Stimulated activated naive CD4-positive, alpha-beta T cell treated with Interleukin-2 at 50 U/mL for 16 hours (primary cell): ENCODE measurements at regions not wholly inside any gene's neighbourhood (a gene's known extent, or its start where the extent isn't known, plus 50 kb on each side); places are given as distances from the start of the nearest gene placed in this dataset.
"Not testable (repeated sequence)": the region's sequence is repeated elsewhere in the genome, so short reads cannot be mapped to it uniquely, and the experiment has no call there.

ENCODE experiments used
- DNase-seq: peaks from one replicate; lab custom pipeline; 2025; lab: John Stamatoyannopoulos, UW

- no peak for DNase-seq
Observed at GRCh38 chr5:163569284-163569683, 63.9 kb downstream of the MAT2B start.

- DNase-seq: no peak
Observed at GRCh38 chr5:163571744-163572143, 66.3 kb downstream of the MAT2B start.

DNA sequence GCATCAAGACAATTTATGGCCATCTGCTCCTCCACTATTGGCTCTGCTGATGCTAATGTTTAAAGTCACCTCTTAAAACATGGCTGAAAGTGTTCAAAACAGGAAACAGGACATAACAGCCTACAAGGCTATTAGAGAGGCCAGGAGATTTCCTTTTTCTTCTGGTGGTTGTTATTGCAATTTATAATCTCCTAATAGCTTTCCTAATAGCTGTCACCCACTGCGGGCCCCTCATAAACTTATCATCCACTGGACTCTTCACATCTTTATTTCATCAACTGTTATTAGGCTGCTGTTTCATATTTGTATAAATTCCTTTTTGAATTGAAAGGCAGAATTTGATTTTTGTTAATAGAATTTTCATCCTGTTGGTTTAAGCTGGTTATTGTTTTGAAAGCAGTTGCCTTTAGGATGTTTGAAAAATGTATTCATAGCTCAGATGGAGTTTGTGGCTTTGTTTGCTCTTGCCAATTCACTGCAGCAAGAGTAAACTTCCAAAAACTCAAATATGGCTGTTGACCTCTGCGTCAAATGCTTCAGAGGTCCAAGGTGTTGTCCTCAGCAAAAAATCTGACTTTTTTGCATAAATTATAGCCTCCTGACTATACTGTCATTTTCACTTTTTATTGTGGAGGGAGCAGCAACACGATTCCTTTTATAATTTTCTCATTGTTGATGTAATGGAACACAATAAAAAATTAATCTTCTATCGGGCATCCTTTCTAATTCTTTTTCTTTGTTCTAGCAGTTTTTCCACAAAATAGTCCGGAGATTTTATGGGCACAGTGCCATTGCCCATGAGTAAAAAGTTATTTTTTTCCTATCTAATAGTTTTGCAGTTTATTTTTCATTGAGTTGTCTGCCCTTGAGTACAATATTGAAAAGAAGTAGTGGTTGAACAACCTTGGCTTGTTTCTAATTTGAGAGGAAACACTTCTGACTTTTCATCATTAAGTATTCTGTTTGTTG lies 69.3 kb downstream of the MAT2B start:
- no peak for DNase-seq

- no peak for DNase-seq
Observed at GRCh38 chr5:163578652-163579051, 73.2 kb downstream of the MAT2B start.

DNA sequence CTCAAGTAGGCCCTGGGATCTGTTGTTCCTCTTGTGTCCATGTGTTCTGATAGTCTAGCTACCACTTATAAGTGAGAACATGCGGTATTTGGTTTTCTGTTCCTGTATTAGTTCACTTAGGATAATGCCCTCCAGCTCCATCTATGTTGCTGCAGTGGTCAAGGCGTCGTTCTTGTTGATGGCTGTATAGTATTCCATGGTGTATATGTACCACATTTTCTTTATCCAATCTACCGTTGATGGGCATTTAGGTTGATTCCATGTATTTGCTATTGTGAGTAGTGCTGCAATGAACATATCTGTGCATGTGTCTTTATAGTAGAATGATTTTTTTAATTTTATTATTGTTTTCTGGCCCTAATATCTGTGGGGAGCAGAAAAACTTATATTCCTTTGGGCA lies 74.3 kb downstream of the MAT2B start:
- DNase-seq: no peak

GRCh38 chr5:163580516-163580915 lies 75.1 kb downstream of the MAT2B start:
- no peak for DNase-seq

- DNase-seq: not testable (repeated sequence)
Observed at GRCh38 chr5:163583491-163584153, 78.2 kb downstream of the MAT2B start.

GRCh38 chr5:163585206-163585605 lies 79.8 kb downstream of the MAT2B start:
- DNase-seq: no peak

DNA sequence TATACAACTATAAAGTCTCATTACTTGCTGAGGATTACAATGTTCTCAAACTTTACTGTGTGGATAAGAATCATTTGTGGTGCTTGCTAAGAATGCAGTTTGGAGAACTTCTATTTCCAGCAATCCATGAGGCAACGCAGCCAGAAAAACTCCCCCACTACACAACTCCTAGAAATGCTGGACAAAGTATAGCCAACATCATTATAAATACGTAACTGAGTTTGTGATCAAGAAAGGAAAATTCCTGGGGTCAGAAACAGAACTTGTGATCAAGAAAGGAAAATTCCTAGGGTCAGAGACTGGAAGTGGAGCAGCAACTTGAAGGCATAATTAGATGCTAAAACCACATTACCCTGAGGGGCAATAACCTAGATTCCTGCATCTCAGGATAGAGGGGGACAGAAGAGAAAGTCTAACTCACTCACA lies 81.1 kb downstream of the MAT2B start:
- DNase-seq: no peak

- no peak for DNase-seq
Observed at GRCh38 chr5:163594951-163595350, 89.5 kb downstream of the MAT2B start.

DNA sequence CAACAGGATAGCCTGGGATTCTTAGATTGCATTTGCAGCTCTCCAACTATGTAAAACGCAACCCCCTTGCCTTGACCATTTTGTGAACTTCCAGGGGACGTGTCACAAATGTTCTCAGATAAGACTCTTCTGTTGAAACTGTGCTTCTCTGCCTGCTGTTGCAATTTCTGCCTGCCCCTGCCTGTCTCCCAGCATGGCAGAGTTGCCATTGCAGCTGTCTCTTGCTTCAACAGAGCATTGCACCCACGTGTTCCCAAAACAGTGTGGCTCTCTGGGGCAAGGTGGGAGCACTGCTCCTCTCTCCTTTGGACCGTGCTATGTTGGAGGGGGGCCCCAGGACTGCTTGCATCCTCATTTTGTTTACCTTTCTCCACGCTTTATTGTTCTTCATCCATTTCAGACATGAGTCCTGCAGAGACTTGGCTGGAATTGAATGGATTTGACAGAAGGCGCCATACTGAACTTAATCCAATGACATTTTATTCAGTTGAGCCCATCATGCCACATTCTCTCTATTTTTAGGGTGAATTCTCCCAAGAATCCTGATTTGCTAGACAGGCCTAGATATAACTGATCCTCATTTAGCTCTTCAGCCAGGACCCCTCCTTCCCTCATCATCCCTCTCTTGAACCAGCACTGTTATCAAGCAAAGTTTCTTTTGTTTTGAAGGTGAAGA lies 90.7 kb downstream of the MAT2B start:
- DNase-seq: no peak

- DNase-seq: no peak
Observed at GRCh38 chr5:163596608-163597315, 91.3 kb downstream of the MAT2B start.

GRCh38 chr5:163604013-163604412 lies 98.6 kb downstream of the MAT2B start:
- DNase-seq: no peak

DNA sequence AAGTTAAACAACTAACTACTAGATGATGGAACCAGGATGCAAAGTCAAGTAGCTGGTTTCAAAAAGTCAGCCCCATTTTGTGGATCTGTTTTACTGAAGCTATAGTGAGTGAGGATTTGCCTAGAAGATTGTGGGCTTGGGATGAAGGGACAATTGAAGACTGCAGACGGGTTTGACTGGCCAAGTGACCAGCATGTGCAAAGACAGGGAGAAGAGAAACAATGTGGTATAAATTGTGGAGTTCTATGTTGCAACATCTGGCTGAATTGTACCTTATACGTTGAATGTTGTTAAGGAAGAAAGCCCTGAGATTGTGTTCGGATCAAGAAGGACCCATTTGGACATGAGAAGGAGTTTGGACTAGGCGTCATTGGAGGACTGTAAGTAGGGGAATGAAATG lies 101.8 kb downstream of the MAT2B start:
- no peak for DNase-seq

DNA sequence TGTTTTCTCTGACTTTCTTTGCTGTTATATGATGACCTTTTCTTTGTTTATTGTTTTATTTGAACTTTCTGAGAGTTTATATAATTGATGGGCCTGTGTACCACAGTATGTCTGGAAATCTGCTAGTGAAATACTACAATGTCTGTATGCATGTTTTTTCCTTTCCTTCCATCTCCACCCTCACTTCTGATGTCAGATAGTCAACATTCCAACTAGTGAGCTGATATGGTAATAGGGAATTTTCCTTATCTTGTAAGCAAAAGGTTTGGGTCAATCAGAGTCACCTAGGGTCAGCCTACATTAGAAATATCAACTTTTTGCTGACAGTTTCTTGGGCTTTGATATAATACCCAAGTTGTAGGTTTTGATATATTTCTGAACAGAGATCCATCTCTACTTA lies 103.2 kb downstream of the MAT2B start:
- DNase-seq: no peak

GRCh38 chr5:163609910-163610309 lies 104.5 kb downstream of the MAT2B start:
- no peak for DNase-seq

DNA sequence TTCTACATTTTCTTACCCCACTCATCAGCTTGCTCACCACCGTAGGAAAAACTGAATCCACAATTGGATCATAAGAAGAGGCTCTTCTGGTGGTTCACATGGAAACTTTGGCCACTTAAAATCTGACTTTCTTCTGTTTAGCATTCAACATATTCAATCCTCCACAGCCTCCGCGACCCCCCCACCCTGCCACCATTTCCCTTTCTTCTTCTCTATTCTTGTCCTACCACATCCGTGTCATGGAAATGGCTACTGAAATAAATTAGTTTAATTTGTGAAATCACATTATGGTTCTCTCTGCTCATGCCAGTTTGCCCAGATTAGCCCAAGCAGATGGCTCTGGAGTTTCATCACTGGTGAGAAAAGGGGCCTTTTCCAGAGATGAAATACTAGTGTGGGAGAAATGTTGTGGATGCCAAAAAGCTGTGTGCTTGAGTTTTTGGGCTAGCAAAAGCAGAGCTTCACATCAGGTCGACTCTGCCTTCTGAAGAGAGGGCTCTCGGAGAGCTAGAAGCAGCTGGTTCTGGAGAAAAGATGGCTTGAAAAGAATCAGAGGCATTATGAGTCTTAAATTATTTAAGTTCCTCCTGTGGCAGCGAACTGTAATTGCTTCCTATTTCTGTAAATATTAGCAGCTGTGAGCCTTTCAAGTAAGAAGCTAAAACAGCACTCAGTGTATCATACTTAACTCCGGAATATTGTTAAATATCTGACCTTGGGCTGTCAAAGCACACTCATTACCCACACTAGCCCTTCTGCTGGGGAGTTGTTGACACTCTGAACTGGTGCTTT lies 107.1 kb downstream of the MAT2B start:
- no peak for DNase-seq

DNA sequence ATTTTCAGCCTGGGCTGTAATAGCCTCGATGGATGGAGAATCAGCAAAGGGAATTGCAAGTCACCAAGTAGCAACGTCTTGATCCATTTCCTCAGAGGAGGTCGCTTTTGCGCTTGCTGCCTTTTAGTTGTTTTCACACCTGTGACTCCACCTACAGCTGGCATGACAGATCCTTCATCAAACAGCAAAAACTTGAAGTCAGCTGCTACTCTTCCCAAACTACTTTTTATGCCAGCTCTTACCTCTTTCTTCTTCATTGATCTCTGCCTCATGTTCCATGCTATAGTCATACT lies 107.7 kb downstream of the MAT2B start:
- no peak for DNase-seq

- DNase-seq: no peak
Observed at GRCh38 chr5:163614787-163615186, 109.4 kb downstream of the MAT2B start.

- DNase-seq: no peak
Observed at GRCh38 chr5:163619273-163619934, 114.0 kb downstream of the MAT2B start.

DNA sequence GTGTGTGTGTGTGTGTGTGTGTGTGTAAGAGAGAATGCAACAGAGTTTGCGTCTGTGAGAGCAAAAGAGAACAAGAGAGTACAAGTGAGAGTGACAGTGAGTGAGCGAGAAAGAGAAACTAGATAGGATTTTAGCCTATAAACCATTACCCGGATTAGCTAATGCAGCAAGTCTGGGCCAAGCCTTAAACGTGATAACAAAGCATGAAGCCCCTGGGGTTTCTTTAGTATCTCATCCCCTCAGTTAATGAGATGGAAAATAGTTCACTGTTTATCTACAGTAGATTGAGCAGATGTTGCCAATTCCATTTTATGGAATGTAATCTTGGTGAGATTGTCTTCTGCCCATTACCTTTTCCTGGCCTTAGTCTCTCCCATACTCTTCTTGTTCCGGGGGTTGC lies 114.5 kb downstream of the MAT2B start:
- no peak for DNase-seq
